H9 (cell line): ENCODE measurements at regions not wholly inside any gene's neighbourhood (a gene's known extent, or its start where the extent isn't known, plus 50 kb on each side); places are given as distances from the start of the nearest gene placed in this dataset.

Source experiments
- DNase-seq: peaks from one replicate; pipeline ENCODE4 v3.0.0-alpha.2; 2017
- H2AFZ ChIP-seq: one replicate; pipeline ENCODE4 v1.6.1; 2013; ENCODE audit warnings: mild to moderate bottlenecking, low read length, control low read depth, moderate library complexity
- H2AK5ac ChIP-seq: 2 replicates; pipeline ENCODE4 v1.6.1; 2013; ENCODE audit warnings: low read length, control low read depth, mixed read lengths; ENCODE audit not compliant: insufficient read length
- H2BK120ac ChIP-seq: one replicate; pipeline ENCODE4 v1.6.1; 2013; ENCODE audit warnings: low read depth, mild to moderate bottlenecking, low read length, control low read depth, inconsistent platforms; ENCODE audit not compliant: poor library complexity, severe bottlenecking
- H2BK12ac ChIP-seq: 2 replicates; pipeline ENCODE4 v1.6.1; 2013; ENCODE audit warnings: low read length, control low read depth, mixed read lengths, low read depth; ENCODE audit not compliant: insufficient read length
- H2BK15ac ChIP-seq: 2 replicates; pipeline ENCODE4 v1.6.1; 2013; ENCODE audit warnings: low read depth, low read length, control low read depth
- H2BK20ac ChIP-seq: one replicate; pipeline ENCODE4 v1.6.1; 2013; ENCODE audit warnings: low read depth, mild to moderate bottlenecking, low read length, control low read depth, inconsistent platforms; ENCODE audit not compliant: poor library complexity, severe bottlenecking
- H2BK5ac ChIP-seq: 2 replicates; pipeline ENCODE4 v1.6.1; 2013; ENCODE audit warnings: low read length, control low read depth, mixed read lengths; ENCODE audit not compliant: insufficient read length
- H3K14ac ChIP-seq: 2 replicates; pipeline ENCODE4 v1.6.1; 2013; ENCODE audit warnings: low read length, control low read depth; ENCODE audit not compliant: insufficient read depth
- H3K18ac ChIP-seq: 2 replicates; pipeline ENCODE4 v1.6.1; 2013; ENCODE audit warnings: low read depth, mild to moderate bottlenecking, mixed read lengths, low read length, control low read depth; ENCODE audit not compliant: insufficient read length
- H3K23ac ChIP-seq: 2 replicates; pipeline ENCODE4 v1.6.1; 2013; ENCODE audit warnings: low read length, control low read depth, mixed read lengths, low read depth; ENCODE audit not compliant: insufficient read length
- H3K23me2 ChIP-seq: 2 replicates; pipeline ENCODE4 v1.6.1; 2013; ENCODE audit warnings: low read depth, mild to moderate bottlenecking, mixed read lengths, low read length, control low read depth; ENCODE audit not compliant: insufficient read length, poor library complexity, severe bottlenecking
- H3K27ac ChIP-seq: 2 replicates; pipeline ENCODE4 v1.5.1; 2013; ENCODE audit warnings: low read length, control low read depth, mixed read lengths, low read depth; ENCODE audit not compliant: insufficient read length
- H3K27me3 ChIP-seq: 2 replicates; pipeline ENCODE4 v1.6.1; 2013; ENCODE audit warnings: low read length, control low read depth, inconsistent platforms; ENCODE audit not compliant: insufficient read depth
- H3K4ac ChIP-seq: 2 replicates; pipeline ENCODE4 v1.6.1; 2013; ENCODE audit warnings: low read depth, mild to moderate bottlenecking, control low read depth, inconsistent platforms, low read length, moderate library complexity
- H3K4me1 ChIP-seq: 2 replicates; pipeline ENCODE4 v1.6.1; 2013; ENCODE audit warnings: low read length, control low read depth, inconsistent platforms; ENCODE audit not compliant: insufficient read depth
- H3K4me2 ChIP-seq: 2 replicates; pipeline ENCODE4 v1.6.1; 2013; ENCODE audit warnings: low read length, control low read depth, mixed read lengths; ENCODE audit not compliant: insufficient read length, insufficient read depth
- H3K56ac ChIP-seq: 2 replicates; pipeline ENCODE4 v1.6.1; 2013; ENCODE audit warnings: low read depth, mild to moderate bottlenecking, mixed read lengths, low read length, control low read depth; ENCODE audit not compliant: insufficient read length
- H3K79me1 ChIP-seq: 2 replicates; pipeline ENCODE4 v1.6.1; 2013; ENCODE audit warnings: low read depth, mild to moderate bottlenecking, moderate library complexity, low read length, control low read depth, inconsistent platforms; ENCODE audit not compliant: insufficient read depth, poor library complexity, severe bottlenecking
- H3K79me2 ChIP-seq: 2 replicates; pipeline ENCODE4 v1.6.1; 2013; ENCODE audit warnings: low read length, control low read depth, inconsistent platforms; ENCODE audit not compliant: insufficient read depth
- H3K9ac ChIP-seq: 2 replicates; pipeline ENCODE4 v1.6.1; 2013; ENCODE audit warnings: low read length, control low read depth, mixed read lengths; ENCODE audit not compliant: insufficient read length; ENCODE audit errors: extremely low read depth
- H3K9me3 ChIP-seq: one replicate; pipeline ENCODE4 v1.6.1; 2013; ENCODE audit warnings: low read depth, low read length, inconsistent platforms; ENCODE audit not compliant: control insufficient read depth
- H3T11ph ChIP-seq: one replicate; pipeline ENCODE4 v1.6.1; 2013; ENCODE audit warnings: mild to moderate bottlenecking, low read length, control low read depth, inconsistent platforms
- H4K20me1 ChIP-seq: one replicate; pipeline ENCODE4 v1.6.1; 2013; ENCODE audit not compliant: control insufficient read depth, insufficient read length, insufficient read depth
- H4K5ac ChIP-seq: 2 replicates; pipeline ENCODE4 v1.6.1; 2013; ENCODE audit warnings: low read depth, mild to moderate bottlenecking, mixed read lengths, low read length, control low read depth; ENCODE audit not compliant: insufficient read length
- H4K8ac ChIP-seq: replicated peaks from 2 replicates; pipeline ENCODE4 v1.6.1; 2013; ENCODE audit warnings: low read length, control low read depth, mixed read lengths, low read depth; ENCODE audit not compliant: insufficient read length
- H4K91ac ChIP-seq: 2 replicates; pipeline ENCODE4 v1.6.1; 2013; ENCODE audit warnings: low read depth, mild to moderate bottlenecking, moderate library complexity, mixed read lengths, low read length, control low read depth; ENCODE audit not compliant: insufficient read length
- H3K27ac Mint-ChIP-seq, 3 experiments: 2 replicates in 2 of 3; 3 replicates in 1 of 3; pipeline ENCODE4 v1.8.0; 2020 to 2021; ENCODE audit warnings: mixed read lengths in 3 of 3, mild to moderate bottlenecking in 1 of 3, moderate library complexity in 1 of 3
- H3K27me3 Mint-ChIP-seq: 2 replicates; pipeline ENCODE4 v1.8.0; 2021; ENCODE audit warnings: low read depth, mild to moderate bottlenecking, moderate library complexity, mixed read lengths
- H3K36me3 Mint-ChIP-seq, 3 experiments: 2 replicates in 2 of 3; 3 replicates in 1 of 3; pipeline ENCODE4 v1.8.0; 2020 to 2021; ENCODE audit warnings: low read depth in 3 of 3, mixed read lengths in 3 of 3; ENCODE audit not compliant: insufficient read depth in 1 of 3
- H3K4me1 Mint-ChIP-seq, 2 experiments: 2 replicates each; pipeline ENCODE4 v1.8.0; 2020; ENCODE audit warnings: mixed read lengths in 2 of 2
- H3K4me3 Mint-ChIP-seq, 2 experiments: 2 replicates in 1 of 2; 3 replicates in 1 of 2; pipeline ENCODE4 v1.8.0; 2020 to 2021; ENCODE audit warnings: mild to moderate bottlenecking in 2 of 2, mixed read lengths in 2 of 2, moderate library complexity in 1 of 2
- H3K9me3 Mint-ChIP-seq, 2 experiments: 2 replicates in 1 of 2; 3 replicates in 1 of 2; pipeline ENCODE4 v1.8.0; 2020; ENCODE audit warnings: mild to moderate bottlenecking in 2 of 2, mixed read lengths in 2 of 2, moderate library complexity in 1 of 2
- CTCF ChIP-seq: fragments of 200-600 bp; sonication (generic); conservative IDR thresholded peaks from 3 replicates; pipeline ENCODE4 v1.8.0; 2021; ENCODE audit warnings: antibody characterized with exemption, mild to moderate bottlenecking
- WGBS: extraction: QIAGEN DNeasy Blood & Tissue Kit; methylation state at CpG from one replicate; pipeline ENCODE4 v1.1.7; 2013; ENCODE audit warnings: missing lambda C conversion rate, low lambda C conversion rate, mixed read lengths; ENCODE audit not compliant: insufficient read length; ENCODE audit errors: extremely low coverage; 5-methylcytosine and 5-hydroxymethylcytosine counted together

GRCh38 chr4:156036496-156036895 is 82.8 kb upstream of the CTSO start:
- no peak for TF ChIP-seq CTCF
- Histone ChIP-seq H2AK5ac (no peak overlapping the region), H2BK20ac (no peak overlapping the region), H3K9ac (no peak overlapping the region), H3K4me2 (no peak overlapping the region), H2BK15ac (no peak overlapping the region), H3K4ac (no peak overlapping the region), H3K14ac (no peak overlapping the region), H3K56ac (no peak overlapping the region), H4K8ac (no peak overlapping the region), H3K27ac (no peak overlapping the region), H3K23me2 (no peaks in the 10 kb centered on the region), H3T11ph (no peak overlapping the region), H3K23ac (no peak overlapping the region), H2BK120ac (no peak overlapping the region), H2BK12ac (no peak overlapping the region), H4K5ac (no peak overlapping the region), H3K27me3 (no peaks in the 10 kb centered on the region), H3K9me3 (no peaks in the 10 kb centered on the region), H3K4me1 (no peaks in the 10 kb centered on the region), H3K18ac (no peak overlapping the region), H4K91ac (no peak overlapping the region), H3K79me2 (no peaks in the 10 kb centered on the region), H4K20me1 (no peaks in the 10 kb centered on the region), H2AFZ (no peak overlapping the region), H3K79me1 (no peaks in the 10 kb centered on the region), H2BK5ac (no peak overlapping the region)
- H3K9me3 Mint-ChIP-seq = no peaks in the 10 kb centered on the region
- no peak for DNase-seq
- no peaks in the 10 kb centered on the region for H3K36me3 Mint-ChIP-seq
- H3K27me3 Mint-ChIP-seq = no peaks in the 10 kb centered on the region; the same call in 1 of the 2 replicates
- H3K27ac Mint-ChIP-seq = no peak overlapping the region
- WGBS = no CpG with 5 or more reads among the region's 1 CpG
- H3K4me3 Mint-ChIP-seq = no peak overlapping the region
- no peaks in the 10 kb centered on the region; a peak in 1 of 4 replicates for H3K4me1 Mint-ChIP-seq
